B cell (primary cell): ENCODE measurements at regions not wholly inside any gene's neighbourhood (a gene's known extent, or its start where the extent isn't known, plus 50 kb on each side); places are given as distances from the start of the nearest gene placed in this dataset.

Experiments used
- ATAC-seq: fragments of 200-7000 bp; cut with Tn5 transposase; one replicate; pipeline ENCODE4 v1.10.0; 2021; ENCODE audit warnings: low read depth, mild to moderate bottlenecking, moderate number of reproducible peaks, moderate library complexity
- CTCF ChIA-PET: fragments of 350-600 bp; sonication (Branson Sonifier 250); formaldehyde crosslinking; loops from one replicate; lab custom pipeline; 2021; ENCODE audit warnings: antibody characterized with exemption, inconsistent platforms; lab: Charles Lee
- POLR2A ChIA-PET: fragments of 350-600 bp; sonication (Branson Sonifier 250); formaldehyde crosslinking; loops from one replicate; lab custom pipeline; 2021; ENCODE audit warnings: antibody characterized with exemption; lab: Charles Lee
- DNase-seq: peaks from one replicate; pipeline ENCODE4 v3.0.0; 2013
- H2AFZ ChIP-seq: 2 replicates; pipeline ENCODE4 v1.6.1; 2012; ENCODE audit warnings: mild to moderate bottlenecking, low read depth, low read length; ENCODE audit not compliant: insufficient read depth, poor library complexity, severe bottlenecking
- H3K27ac ChIP-seq, 2 donors: 1 replicate in 1 of 2; 2 replicates in 1 of 2; pipeline ENCODE4 v1.5.1; 2012 to 2013; ENCODE audit warnings: low read length in 2 of 2, mild to moderate bottlenecking in 2 of 2, moderate library complexity in 1 of 2
- H3K27me3 ChIP-seq, 4 experiments: fragments of 200-600 bp in 1 of 4; sonication (generic) in 1 of 4; replicated peaks in 1 of 4; 1 replicate in 2 of 4; 2 replicates in 2 of 4; pipeline versions ENCODE4 v1.6.1 to v1.7.0; 2013 to 2016; ENCODE audit warnings: low read length in 3 of 4, mild to moderate bottlenecking in 2 of 4, mixed read lengths in 1 of 4, moderate library complexity in 1 of 4; ENCODE audit not compliant: insufficient read depth in 4 of 4, control insufficient read depth in 3 of 4; ENCODE audit errors: control extremely low read depth in 1 of 4
- H3K36me3 ChIP-seq, 2 experiments: replicated peaks in 1 of 2; 1 replicate in 1 of 2; 2 replicates in 1 of 2; pipeline versions ENCODE4 v1.6.1 to v1.7.1; 2013; ENCODE audit warnings: low read length in 1 of 2; ENCODE audit not compliant: insufficient read depth in 2 of 2, control insufficient read depth in 1 of 2; ENCODE audit errors: control extremely low read depth in 1 of 2, extremely low read depth in 1 of 2
- H3K4me1 ChIP-seq, 2 donors: fragments of 200-600 bp in 1 of 2; sonication (generic) in 1 of 2; 1 replicate in 1 of 2; 2 replicates in 1 of 2; pipeline versions ENCODE4 v1.5.1 to v1.6.1; 2013 to 2017; ENCODE audit warnings: low read length in 2 of 2; ENCODE audit not compliant: control insufficient read depth in 2 of 2, insufficient read depth in 2 of 2
- H3K4me2 ChIP-seq: replicated peaks from 2 replicates; pipeline ENCODE3; 2012; ENCODE audit warnings: mild to moderate bottlenecking, low read depth, low read length; ENCODE audit not compliant: poor library complexity, severe bottlenecking
- H3K4me3 ChIP-seq, 5 experiments: fragments of 200-600 bp in 1 of 5; sonication (generic) in 1 of 5; 1 replicate in 3 of 5; 2 replicates in 2 of 5; pipeline versions ENCODE4 v1.5.1 to v1.7.0; 2011 to 2016; ENCODE audit warnings: low read length in 4 of 5, mild to moderate bottlenecking in 4 of 5, low read depth in 2 of 5, control low read depth in 1 of 5, moderate library complexity in 1 of 5; ENCODE audit not compliant: insufficient read depth in 1 of 5; ENCODE audit errors: control extremely low read depth in 1 of 5, extremely low read depth in 1 of 5
- H3K79me2 ChIP-seq: fragments of 200-600 bp; sonication (generic); one replicate; pipeline ENCODE4 v1.6.0; 2016; ENCODE audit warnings: low read length; ENCODE audit not compliant: control insufficient read depth, insufficient read depth
- H3K9ac ChIP-seq: fragments of 200-600 bp; sonication (generic); 2 replicates; pipeline ENCODE4 v1.6.1; 2017; ENCODE audit warnings: mild to moderate bottlenecking, low read length, moderate library complexity
- H3K9me3 ChIP-seq, 3 donors: one replicate each; pipeline versions ENCODE4 v1.6.1 to v1.7.1; 2013; ENCODE audit warnings: low read length in 2 of 3; ENCODE audit not compliant: control insufficient read depth in 2 of 3, insufficient read depth in 1 of 3; ENCODE audit errors: control extremely low read depth in 1 of 3
- H4K20me1 ChIP-seq: 2 replicates; pipeline ENCODE4 v1.6.0; 2012; ENCODE audit warnings: mild to moderate bottlenecking, low read length; ENCODE audit not compliant: insufficient read depth, control insufficient read depth, poor library complexity, severe bottlenecking
- H3K27ac Mint-ChIP-seq: one replicate; pipeline ENCODE4 v1.8.0; 2021; ENCODE audit warnings: mixed read lengths
- H3K27me3 Mint-ChIP-seq: one replicate; pipeline ENCODE4 v1.8.0; 2021; ENCODE audit warnings: mixed read lengths
- H3K4me1 Mint-ChIP-seq: one replicate; pipeline ENCODE4 v1.8.0; 2021; ENCODE audit warnings: mixed read lengths
- H3K4me3 Mint-ChIP-seq: one replicate; pipeline ENCODE4 v1.8.0; 2021; ENCODE audit warnings: mixed read lengths
- H3K9me3 Mint-ChIP-seq: one replicate; pipeline ENCODE4 v1.8.0; 2022; ENCODE audit warnings: mixed read lengths; ENCODE audit not compliant: insufficient read depth
- CTCF ChIP-seq: fragments of 200-600 bp; IDR thresholded peaks from one replicate; pipeline ENCODE4 v1.8.0; 2022; ENCODE audit warnings: antibody characterized with exemption, mild to moderate bottlenecking
- EZH2 ChIP-seq: IDR thresholded peaks from 2 replicates; pipeline ENCODE4 v1.6.1; 2012; ENCODE audit warnings: borderline replicate concordance, low read depth, mild to moderate bottlenecking, moderate library complexity, low read length; ENCODE audit not compliant: insufficient read depth, poor library complexity, severe bottlenecking
- WGBS: methylation state at CpG from one replicate; pipeline ENCODE4 v1.1.5; 2013; ENCODE audit warnings: missing lambda C conversion rate; ENCODE audit not compliant: insufficient coverage; 5-methylcytosine and 5-hydroxymethylcytosine counted together
- intact Hi-C: fragments of 100-400 bp; cut with micrococcal nuclease; formaldehyde crosslinking; loops from one replicate; pipeline ENCODE4 v1.10.0; 2022

- Mint-ChIP-seq H3K4me1 (peaks cover 38% of the 10 kb centered on the region), H3K4me3 (peak overlapping the region; percentile 23), H3K27ac (peak overlapping the region; percentile 60), H3K27me3 (no peaks in the 10 kb centered on the region), H3K9me3 (no peaks in the 10 kb centered on the region)
- intact Hi-C loops, result loop anchor here (10.0 kb wide), 1 partner anchor 128 kb away; the partner anchor contains the start of gene SMAD6
- H3K4me2 ChIP-seq, result peak overlapping the region; percentile 70
- no CpG with 5 or more reads among the region's 4 CpGs for WGBS
- ChIA-PET CTCF (interaction anchor here (1.0 to 8.2 kb wide), 2 partner anchors 8 to 19 kb away, joined by 4 to 80 read pairs; no protein-coding TSS in a partner anchor), POLR2A (interaction anchor here (0.7 kb wide), 1 partner anchor 21 kb away, joined by 4 read pairs; no protein-coding TSS in a partner anchor)
- ATAC-seq (no peak), DNase-seq (no peak)
- no peaks in the 10 kb centered on the region for H3K79me2 ChIP-seq
- peaks cover 34 to 44% of the 10 kb centered on the region in 2 donors for H3K4me1 ChIP-seq
- H3K9me3 ChIP-seq, result peaks cover 0 to 22% (median 7%) of the 10 kb centered on the region in 3 donors
- H2AFZ ChIP-seq, result no peak overlapping the region
- no peak overlapping the region for H3K4me3 ChIP-seq
- no peak overlapping the region for H3K9ac ChIP-seq
- TF ChIP-seq EZH2 (no peak), CTCF (no peak)
- H3K27me3 ChIP-seq, result no peaks in the 10 kb centered on the region
- no peaks in the 10 kb centered on the region for H4K20me1 ChIP-seq
- H3K36me3 ChIP-seq, result no peaks in the 10 kb centered on the region
- H3K27ac ChIP-seq, result peak overlapping the region; percentile 45 to 71
Measured at GRCh38 chr15:66832664-66833063, 130.6 kb downstream of the SMAD6 start.

GRCh38 chr15:66833371-66833770, 131.3 kb downstream of the SMAD6 start:
- Histone ChIP-seq H3K79me2 (no peaks in the 10 kb centered on the region), H3K9ac (peak overlapping the region; percentile 25), H3K4me2 (peak overlapping the region; percentile 70), H3K4me3 (peak overlapping the region in 1 of 5 experiments; percentile 40), H3K27me3 (no peaks in the 10 kb centered on the region), H2AFZ (peak overlapping the region; percentile 72), H3K36me3 (no peaks in the 10 kb centered on the region), H3K9me3 (peaks cover 0 to 22% (median 7%) of the 10 kb centered on the region in 3 donors), H3K27ac (peak overlapping the region; percentile 45 to 71), H4K20me1 (no peaks in the 10 kb centered on the region), H3K4me1 (peaks cover 34 to 44% of the 10 kb centered on the region in 2 donors)
- no peaks in the 10 kb centered on the region for H3K9me3 Mint-ChIP-seq
- H3K4me1 Mint-ChIP-seq, result peaks cover 38% of the 10 kb centered on the region
- DNase-seq (peak; percentile 67), ATAC-seq (peak; percentile 96)
- H3K27ac Mint-ChIP-seq, result peak overlapping the region; percentile 96
- H3K27me3 Mint-ChIP-seq, result no peaks in the 10 kb centered on the region
- H3K4me3 Mint-ChIP-seq, result peak overlapping the region; percentile 63
- TF ChIP-seq EZH2, result no peak
- no peak for TF ChIP-seq CTCF
- WGBS, result 19% methylated on average over 8 of the region's 8 CpGs
- intact Hi-C loops, result loop anchor here (10.0 kb wide), 1 partner anchor 129 kb away; the partner anchor contains the start of gene SMAD6
- ChIA-PET CTCF (interaction anchor here (0.5 to 8.2 kb wide), 8 partner anchors 8 to 214 kb away, joined by 3 to 80 read pairs (median 4); no protein-coding TSS in a partner anchor), POLR2A (no interaction called here)
